H1 (cell line): ENCODE measurements at regions not wholly inside any gene's neighbourhood (a gene's known extent, or its start where the extent isn't known, plus 50 kb on each side); places are given as distances from the start of the nearest gene placed in this dataset.

Experiments used
- NRF1 ChIP-seq: IDR thresholded peaks from 2 replicates; pipeline ENCODE4 v1.6.1; 2011; ENCODE audit warnings: mild to moderate bottlenecking, low read depth, low read length, improper control_type of control experiment
- TEAD4 ChIP-seq: IDR thresholded peaks from 2 replicates; pipeline ENCODE4 v1.6.1; 2012; ENCODE audit warnings: low read depth, low read length, inconsistent platforms, mixed read lengths
- TF ChIP-seq, protein P1 (sequence below): fragments of 300-600 bp; sonication (generic); IDR thresholded peaks from 2 replicates; pipeline ENCODE4 v1.7.1; 2012; ENCODE audit warnings: low read length, moderate library complexity, mild to moderate bottlenecking, inconsistent platforms; ENCODE audit not compliant: insufficient replicate concordance
- TF ChIP-seq, protein P2 (sequence below): IDR thresholded peaks from 2 replicates; pipeline ENCODE4 v1.6.1; 2011; ENCODE audit warnings: low read depth, mild to moderate bottlenecking, low read length; ENCODE audit not compliant: insufficient read depth

DNA sequence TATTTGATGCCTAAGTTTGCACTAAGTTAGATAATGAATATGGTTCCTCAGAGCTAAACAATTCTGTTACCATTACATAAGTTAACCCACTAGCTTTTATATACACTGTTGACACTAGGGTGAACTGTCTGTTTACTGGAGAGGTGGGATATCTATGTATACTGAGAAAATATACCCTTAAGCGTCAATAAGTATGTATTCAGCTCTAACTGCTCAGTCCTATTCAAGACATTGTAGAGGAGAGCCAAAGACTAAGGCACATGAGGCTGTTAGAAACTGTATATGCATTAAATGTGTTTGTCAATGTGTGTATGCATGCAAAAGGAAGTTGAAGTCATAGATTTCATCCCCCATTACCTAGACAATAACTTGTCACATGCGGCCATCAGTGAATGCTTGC, 710.0 kb downstream of the TDRD15 start (continued):
- TF ChIP-seq, protein P1, sequence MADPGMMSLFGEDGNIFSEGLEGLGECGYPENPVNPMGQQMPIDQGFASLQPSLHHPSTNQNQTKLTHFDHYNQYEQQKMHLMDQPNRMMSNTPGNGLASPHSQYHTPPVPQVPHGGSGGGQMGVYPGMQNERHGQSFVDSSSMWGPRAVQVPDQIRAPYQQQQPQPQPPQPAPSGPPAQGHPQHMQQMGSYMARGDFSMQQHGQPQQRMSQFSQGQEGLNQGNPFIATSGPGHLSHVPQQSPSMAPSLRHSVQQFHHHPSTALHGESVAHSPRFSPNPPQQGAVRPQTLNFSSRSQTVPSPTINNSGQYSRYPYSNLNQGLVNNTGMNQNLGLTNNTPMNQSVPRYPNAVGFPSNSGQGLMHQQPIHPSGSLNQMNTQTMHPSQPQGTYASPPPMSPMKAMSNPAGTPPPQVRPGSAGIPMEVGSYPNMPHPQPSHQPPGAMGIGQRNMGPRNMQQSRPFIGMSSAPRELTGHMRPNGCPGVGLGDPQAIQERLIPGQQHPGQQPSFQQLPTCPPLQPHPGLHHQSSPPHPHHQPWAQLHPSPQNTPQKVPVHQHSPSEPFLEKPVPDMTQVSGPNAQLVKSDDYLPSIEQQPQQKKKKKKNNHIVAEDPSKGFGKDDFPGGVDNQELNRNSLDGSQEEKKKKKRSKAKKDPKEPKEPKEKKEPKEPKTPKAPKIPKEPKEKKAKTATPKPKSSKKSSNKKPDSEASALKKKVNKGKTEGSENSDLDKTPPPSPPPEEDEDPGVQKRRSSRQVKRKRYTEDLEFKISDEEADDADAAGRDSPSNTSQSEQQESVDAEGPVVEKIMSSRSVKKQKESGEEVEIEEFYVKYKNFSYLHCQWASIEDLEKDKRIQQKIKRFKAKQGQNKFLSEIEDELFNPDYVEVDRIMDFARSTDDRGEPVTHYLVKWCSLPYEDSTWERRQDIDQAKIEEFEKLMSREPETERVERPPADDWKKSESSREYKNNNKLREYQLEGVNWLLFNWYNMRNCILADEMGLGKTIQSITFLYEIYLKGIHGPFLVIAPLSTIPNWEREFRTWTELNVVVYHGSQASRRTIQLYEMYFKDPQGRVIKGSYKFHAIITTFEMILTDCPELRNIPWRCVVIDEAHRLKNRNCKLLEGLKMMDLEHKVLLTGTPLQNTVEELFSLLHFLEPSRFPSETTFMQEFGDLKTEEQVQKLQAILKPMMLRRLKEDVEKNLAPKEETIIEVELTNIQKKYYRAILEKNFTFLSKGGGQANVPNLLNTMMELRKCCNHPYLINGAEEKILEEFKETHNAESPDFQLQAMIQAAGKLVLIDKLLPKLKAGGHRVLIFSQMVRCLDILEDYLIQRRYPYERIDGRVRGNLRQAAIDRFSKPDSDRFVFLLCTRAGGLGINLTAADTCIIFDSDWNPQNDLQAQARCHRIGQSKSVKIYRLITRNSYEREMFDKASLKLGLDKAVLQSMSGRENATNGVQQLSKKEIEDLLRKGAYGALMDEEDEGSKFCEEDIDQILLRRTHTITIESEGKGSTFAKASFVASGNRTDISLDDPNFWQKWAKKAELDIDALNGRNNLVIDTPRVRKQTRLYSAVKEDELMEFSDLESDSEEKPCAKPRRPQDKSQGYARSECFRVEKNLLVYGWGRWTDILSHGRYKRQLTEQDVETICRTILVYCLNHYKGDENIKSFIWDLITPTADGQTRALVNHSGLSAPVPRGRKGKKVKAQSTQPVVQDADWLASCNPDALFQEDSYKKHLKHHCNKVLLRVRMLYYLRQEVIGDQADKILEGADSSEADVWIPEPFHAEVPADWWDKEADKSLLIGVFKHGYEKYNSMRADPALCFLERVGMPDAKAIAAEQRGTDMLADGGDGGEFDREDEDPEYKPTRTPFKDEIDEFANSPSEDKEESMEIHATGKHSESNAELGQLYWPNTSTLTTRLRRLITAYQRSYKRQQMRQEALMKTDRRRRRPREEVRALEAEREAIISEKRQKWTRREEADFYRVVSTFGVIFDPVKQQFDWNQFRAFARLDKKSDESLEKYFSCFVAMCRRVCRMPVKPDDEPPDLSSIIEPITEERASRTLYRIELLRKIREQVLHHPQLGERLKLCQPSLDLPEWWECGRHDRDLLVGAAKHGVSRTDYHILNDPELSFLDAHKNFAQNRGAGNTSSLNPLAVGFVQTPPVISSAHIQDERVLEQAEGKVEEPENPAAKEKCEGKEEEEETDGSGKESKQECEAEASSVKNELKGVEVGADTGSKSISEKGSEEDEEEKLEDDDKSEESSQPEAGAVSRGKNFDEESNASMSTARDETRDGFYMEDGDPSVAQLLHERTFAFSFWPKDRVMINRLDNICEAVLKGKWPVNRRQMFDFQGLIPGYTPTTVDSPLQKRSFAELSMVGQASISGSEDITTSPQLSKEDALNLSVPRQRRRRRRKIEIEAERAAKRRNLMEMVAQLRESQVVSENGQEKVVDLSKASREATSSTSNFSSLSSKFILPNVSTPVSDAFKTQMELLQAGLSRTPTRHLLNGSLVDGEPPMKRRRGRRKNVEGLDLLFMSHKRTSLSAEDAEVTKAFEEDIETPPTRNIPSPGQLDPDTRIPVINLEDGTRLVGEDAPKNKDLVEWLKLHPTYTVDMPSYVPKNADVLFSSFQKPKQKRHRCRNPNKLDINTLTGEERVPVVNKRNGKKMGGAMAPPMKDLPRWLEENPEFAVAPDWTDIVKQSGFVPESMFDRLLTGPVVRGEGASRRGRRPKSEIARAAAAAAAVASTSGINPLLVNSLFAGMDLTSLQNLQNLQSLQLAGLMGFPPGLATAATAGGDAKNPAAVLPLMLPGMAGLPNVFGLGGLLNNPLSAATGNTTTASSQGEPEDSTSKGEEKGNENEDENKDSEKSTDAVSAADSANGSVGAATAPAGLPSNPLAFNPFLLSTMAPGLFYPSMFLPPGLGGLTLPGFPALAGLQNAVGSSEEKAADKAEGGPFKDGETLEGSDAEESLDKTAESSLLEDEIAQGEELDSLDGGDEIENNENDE = no peak
- TF ChIP-seq, protein P2, sequence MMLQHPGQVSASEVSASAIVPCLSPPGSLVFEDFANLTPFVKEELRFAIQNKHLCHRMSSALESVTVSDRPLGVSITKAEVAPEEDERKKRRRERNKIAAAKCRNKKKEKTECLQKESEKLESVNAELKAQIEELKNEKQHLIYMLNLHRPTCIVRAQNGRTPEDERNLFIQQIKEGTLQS = no peak
- TF ChIP-seq TEAD4 (no peak), NRF1 (no peak)
